HG02870 (cell line): ENCODE measurements at regions not wholly inside any gene's neighbourhood (a gene's known extent, or its start where the extent isn't known, plus 50 kb on each side); places are given as distances from the start of the nearest gene placed in this dataset.

Source experiments
- ATAC-seq: cut with Tn5 transposase; IDR thresholded peaks from one replicate; pipeline ENCODE4 v1.9.1; 2021; ENCODE audit warnings: mild to moderate bottlenecking, moderate library complexity; ENCODE audit not compliant: unreplicated experiment

DNA sequence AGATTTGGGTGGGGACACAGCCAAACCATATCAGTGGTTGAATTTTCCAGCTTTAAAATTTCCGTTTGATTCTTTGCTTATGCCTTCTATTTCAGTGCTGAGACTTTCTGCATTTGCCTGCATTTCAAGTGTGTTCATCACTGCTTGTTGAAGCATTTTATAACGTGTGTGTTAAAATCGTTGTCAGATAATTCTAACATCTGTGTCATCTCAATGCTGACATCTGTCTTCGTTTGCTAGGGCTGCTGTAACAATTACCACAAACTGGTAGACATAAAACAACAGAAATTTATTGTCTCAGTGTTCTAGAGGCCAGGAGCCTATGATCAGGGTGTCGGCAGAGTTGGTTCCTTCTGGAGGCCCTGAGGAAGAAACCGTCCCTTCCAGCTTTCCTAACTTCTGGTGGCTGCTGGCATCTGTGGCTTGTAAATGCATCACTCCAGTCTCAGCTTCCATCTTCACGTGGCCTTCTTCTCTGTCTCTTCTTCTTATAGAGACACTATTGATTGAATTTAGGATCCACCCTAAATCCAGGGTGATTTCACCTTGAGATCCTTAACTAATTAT is 71.1 kb upstream of the SDK1 start:
- ATAC-seq, result no peak

DNA sequence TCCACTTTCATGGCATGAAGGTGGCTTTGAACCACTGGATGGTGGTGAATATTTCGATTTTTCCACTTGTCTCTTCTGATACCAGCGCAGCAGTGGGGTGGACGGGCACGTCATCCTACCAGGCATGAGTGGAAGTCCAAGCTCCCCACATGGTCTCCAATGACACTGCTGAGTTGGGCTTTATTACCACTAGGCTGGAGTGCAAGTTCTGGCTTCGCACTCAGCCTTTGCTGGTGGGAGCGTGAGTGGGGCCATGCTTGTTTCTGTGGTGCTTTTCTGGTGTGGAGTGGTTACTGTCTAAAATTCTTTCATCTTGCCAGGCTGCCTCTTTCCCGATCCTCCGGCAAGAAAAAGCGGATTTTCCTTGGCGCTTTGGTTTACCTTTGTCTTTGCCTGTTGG is 70.1 kb upstream of the SDK1 start:
- no peak for ATAC-seq

DNA sequence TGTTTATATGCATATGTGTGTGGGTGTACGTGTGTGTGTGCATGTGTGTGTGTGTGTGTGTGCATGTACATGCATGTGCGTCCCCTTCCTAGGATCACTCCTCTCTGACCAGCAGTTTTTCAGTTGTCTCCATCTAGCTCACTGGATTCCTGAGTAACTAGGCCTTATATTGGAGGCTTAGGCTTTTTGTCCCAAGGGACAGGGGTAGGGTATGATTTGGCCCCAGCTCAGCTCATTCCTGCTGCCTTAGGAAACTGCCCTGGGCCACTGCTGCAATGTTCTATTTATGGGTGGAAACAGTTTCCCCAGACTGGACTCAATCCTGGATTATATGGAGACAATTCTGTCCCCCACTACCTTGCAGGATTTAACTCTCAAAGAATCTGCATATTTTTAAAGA is 68.8 kb upstream of the SDK1 start:
- ATAC-seq, result no peak

DNA sequence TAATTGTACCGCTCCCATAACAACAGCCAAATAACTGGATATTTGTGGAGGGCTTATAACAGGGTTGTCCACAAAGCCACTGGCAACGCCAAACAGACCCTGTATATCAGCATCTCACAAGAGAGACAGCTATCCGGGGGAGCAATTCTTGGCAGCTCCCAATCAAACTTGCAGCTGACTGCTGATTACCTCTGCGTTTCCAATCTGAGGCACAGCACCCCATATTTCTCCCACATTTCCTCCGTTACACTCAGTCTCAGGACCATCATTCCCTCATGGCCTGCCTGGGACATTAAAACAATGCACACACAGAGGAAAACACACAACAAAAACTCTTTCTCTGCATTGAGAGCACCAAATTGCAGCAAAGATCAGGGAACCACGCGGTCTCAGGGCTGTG is 67.8 kb upstream of the SDK1 start:
- ATAC-seq, result no peak

DNA sequence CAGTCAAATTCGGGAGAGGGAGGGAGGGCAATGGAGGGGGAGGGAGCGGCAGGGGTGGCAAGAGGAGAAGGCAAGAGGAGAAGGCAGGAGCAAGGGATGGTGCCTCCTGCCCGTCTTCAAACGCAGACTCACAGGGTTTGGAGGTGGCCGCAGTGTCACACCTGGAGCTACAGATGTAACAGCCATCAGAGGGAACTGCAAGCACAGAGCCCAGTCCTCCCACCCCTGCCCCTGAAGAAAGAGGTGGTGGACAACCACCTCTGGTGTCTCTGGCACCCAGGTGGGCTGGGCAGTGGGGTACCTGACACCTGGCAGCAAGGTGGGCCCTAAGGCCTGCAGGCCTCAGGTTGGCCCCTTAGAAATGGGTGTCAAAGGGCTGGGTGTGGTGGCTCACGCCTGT is 67.0 kb upstream of the SDK1 start:
- ATAC-seq, result no peak

DNA sequence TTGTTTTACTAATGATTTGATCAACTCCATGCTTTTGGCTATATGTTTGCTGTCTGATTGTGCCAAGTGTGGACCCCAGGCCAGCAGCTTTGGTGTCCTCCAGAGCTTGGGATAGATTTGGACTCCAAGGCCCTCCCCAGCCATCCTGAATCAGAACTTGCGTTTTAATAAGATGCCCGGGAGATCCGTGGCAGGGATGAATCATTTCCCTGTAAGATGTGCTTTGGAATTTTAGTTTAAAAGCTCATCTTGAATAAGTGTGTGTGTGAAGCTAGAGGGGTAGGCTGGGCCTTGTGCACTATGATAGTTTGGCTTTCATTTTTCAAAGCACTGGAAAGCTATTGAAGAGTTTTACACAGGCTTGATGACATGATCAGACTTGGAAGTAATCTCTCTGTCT is 66.2 kb upstream of the SDK1 start:
- ATAC-seq, result no peak

DNA sequence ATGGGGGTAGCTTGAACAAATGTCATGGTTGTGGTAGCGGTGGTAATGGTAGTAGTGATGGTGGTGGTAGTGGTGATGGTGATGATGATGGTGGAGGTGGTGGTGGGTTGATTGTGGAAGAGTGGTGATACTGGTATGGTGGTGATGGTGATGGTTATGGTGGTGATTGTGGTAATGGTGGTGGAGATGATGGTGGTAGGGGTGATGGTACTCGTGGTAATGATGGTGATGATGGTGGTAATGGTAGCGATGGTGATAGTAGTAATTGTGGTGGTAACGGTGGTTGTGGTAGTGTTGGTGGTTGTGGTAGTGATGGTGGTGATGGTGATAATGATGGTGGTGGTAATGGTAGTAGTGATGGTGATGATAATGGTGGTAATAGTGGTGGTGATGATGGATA is 65.7 kb upstream of the SDK1 start:
- no peak for ATAC-seq

DNA sequence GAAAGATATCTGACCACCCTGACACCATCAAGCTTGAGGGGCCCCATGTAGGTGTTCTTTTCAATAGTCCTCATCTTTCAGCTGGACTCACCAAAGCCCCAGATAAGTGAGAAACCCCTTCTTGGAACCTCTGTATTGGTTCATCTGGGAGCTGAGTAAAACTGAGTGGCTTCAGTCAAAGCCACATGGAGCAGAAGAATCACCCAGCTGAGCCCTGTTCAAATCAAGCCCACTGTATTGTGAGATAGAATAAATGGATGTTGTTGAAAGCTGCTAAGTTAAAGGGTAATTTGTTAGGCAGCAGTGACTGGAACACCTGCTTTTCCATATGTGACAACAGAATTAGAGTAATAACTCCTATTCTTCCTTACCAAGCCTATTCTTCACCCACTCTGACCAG is 64.8 kb upstream of the SDK1 start:
- no peak for ATAC-seq

DNA sequence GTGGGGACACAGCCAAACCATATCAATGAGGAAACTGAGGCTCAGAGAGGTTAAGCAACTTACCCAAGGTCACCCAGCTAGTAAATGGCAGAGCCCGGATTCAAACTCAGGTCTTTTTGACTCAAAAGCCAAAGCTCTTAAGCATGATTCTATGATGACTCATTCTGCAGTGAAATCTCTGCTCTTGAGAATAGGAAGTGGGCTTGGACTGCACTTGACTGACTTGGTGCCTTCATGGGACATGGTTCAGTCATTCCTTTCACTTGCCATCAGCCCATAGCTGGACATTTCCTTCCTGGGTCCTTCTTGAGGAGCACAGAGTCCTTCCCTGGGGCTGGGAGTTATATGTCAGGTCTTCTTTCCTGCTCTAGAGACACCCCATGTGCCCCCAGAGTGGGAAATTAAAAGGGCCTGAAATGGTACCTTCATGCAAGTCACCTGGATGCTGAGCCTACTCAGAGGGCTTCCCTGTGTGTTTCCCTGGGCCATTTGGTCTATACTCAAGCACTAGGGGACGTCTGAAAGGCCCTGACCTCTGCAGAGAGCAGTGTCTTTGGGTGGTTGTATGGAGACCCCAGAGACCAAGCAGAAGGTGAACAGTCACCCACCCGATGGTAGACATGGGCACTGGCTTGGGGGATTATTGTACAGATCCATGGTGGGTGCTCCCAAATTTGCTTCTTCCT is 62.4 kb upstream of the SDK1 start:
- ATAC-seq, result no peak

DNA sequence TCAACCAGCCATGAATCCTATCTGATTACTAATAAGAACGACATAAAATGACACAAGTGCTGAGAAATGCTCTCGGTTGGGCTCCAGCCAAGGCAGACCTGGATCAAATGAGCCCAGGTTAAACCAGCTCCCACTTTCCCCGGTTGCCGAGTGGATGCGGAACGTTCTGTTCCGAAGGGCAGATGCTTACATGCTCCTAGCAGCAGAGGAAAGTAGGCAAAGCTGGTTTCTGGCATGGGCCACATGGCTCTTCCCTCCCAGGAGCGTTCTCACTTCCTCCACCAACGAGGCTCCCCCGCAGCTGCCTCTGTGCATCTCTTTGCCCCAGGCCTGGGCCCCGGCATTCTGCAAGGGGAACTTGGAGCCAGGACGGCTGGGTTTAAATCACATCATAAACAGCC is 61.8 kb upstream of the SDK1 start:
- no peak for ATAC-seq

DNA sequence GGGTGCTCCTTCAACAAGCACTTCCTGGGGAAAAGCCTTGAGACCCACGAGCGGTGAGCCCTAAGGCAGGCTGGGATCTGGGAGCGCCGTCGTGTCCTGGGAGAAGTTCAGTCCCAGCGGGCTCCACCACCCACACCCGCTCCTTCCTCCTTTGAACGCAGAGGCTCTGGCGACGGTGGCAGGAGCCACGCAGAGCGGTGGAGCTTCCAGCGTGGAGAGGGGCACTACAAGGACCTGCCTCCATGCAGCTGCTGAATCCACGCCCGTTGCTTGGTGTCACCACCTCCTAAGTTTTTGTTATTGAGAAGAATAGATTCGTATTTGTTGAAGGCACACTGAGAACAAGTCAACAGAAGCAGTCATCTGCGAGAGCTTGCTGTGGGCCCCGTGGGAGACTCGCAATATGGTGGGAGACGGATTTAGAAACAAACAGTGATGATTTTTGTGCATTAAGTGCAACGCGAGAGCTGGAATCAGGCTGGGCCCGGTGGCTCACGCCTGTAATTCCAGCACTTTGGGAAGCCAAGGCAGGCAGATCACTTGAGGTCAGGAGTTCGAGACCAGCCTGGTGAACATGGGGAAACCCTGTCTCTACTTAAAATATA is 60.1 kb upstream of the SDK1 start:
- no peak for ATAC-seq

DNA sequence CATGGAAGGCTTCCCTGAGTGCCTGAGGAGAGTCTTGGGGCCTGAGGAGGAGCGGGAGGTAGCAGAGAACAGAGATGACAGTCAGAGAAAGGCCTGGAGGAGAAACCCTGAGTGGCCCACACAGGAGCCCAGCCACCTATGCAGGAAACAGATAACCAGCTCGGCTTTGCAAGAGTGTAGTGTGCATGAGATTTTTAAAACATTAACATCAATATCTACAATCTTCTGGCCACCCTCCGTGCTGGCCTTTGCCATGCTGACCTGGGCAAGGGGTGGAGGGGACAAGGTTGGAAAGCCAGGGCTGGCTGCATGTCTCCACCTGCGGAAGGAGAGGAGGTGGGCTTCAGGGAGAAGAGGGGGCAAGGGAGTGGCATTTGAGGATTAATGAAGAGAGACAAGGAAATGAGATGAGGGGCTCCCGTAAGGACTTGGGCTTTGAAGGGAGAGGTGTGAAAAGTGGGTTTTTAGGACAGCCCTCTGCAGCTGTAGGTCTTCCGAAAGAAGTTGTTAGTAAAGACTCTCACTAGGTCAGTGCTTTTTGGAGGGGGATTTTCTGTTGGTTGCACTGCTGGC is 59.3 kb upstream of the SDK1 start:
- no peak for ATAC-seq

DNA sequence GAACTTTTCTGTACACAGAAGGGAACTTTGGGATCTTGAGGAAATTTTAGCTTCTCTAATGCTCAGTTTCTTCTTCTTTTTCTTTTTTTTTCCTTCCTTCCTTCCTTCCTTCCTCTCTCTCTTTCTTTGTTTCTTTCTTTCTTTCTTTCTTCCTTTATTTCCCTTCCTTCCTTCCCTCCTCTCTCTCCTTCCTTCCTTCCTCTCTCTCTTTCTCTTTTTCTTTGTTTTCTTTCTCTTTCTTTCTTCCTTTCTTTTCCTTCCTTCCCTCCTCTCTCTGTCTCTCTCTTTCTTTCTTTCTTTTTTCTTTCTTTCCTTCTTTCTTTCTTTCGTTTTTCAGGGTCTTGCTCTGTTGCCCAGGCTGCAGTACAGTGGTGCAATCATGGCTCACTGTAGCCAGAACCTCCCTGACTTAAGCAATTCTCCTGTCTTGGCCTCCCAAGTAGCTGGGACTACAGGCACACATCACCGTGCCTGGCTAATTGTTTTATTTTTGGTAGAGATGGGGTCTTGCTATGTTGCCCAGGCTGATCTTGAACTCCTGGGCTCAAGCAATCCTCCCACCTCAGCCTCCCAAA is 58.6 kb upstream of the SDK1 start:
- ATAC-seq, result no peak

DNA sequence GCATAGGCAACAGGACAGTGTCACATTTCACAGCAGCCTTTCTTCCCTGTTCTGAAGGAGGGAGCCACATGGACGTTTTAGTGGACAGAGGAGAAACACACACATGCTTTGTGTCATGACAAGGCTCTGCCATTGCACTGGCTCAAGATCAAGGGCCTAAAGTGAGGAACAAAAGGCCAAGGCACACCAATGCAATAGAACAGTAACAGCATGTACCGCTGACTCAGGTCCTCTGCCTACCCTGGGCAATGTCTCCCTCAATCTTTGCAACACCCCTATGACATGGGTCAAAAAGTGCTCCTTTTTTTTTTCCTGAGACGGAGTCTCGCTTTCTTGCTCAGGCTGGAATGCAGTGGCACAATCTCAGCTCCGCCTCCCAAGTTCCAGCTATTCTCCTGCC is 57.8 kb upstream of the SDK1 start:
- no peak for ATAC-seq

DNA sequence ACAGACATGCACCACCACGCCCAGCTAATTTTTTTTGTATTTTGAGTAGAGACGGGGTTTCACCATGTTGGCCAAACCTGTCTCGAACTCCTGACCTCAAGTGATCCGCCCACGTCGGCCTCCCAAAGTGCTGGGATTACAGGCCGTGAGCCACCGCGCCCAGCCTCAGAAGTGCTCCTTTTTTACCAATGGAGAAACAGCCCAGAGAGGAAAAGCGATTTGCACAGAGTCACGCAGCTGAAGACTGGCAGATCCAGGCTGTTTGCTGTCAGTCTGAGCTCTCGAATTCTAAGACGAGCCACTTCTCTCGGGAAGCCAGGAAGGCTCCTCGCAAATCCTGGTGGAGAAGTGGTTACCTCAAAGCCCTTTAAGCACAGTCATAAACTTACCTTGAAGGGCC is 57.4 kb upstream of the SDK1 start:
- no peak for ATAC-seq

DNA sequence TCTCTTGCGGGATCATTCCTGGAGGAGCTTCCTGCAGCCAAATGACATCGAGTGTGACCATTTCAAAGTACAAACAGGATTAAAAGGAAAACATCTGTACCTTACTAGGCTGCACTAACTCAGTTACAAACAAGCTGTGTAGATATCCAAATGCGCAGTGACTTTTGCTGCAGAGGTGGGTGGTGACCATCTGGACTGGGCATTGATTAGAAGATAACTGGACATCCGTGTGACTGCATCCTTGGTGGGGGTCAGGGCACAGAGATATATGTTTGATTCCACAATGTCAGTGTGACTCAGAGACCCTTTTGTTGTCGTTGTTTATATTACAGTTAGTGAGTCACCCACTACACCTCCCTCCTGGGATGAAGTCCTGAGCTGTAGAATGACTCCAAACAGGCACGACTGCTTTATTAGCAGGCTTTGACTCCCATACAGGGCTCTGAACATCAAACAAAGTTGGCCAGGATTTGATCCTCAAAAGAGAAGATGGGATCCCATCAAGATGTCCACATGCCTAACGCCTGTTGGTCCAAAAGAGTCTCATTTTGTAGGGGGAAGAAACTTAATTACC is 56.7 kb upstream of the SDK1 start:
- no peak for ATAC-seq

DNA sequence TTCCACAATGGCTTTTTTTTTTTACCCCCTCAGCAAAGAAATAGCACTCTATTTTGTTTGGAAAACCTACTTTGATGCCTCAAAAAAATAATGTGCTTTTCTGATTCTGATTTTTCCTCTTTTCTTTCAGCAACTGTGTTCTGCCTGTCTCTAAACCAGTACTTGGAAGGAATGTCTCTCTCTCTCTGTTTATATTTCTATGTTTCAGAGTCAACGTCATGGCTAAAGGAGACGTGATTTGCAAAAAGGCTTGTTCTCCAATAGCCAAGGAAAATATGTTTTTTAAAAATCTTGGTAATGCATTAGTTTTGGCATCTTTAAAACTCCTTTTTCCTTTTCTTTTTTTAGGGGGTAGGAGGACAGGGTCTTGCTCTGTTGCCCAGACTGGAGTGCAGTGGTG is 56.0 kb upstream of the SDK1 start:
- ATAC-seq, result no peak

DNA sequence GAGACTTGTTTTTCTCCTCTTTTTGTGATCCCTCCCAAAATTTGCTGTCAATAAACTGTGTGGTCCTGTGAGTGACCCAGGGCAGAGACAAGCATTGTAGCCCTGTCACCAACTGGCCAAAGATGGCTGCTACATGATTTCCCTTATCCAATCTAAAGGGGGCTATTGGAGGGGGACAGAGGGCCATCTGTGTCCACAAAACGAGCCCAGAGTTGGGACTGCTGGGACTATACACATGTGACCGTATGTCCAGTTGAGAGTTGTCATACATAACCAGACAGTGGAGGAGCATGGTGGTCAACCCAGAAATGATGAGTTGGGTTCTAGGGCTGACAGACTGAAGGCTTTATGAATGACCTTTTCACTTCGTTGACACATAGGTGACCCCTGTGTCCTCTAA is 55.3 kb upstream of the SDK1 start:
- ATAC-seq, result no peak

DNA sequence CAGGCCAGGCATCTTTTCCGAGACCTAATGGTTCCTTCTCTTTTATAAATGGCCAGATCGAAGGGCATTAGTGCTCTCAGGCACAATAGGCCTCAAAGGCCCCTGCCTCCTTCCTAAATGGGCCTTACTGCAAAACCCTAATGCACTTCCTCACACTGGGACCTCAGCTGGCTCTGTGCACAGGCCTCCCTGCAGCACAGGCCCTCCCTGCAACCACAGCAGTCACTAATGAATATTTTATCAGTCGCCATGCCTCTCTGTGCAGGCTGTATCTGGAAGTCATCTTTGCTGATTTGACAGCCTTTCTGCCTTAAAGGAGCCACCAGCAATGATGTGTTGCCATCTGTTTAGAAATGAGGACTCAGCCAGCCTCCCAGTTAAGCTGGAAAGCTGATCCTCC is 54.9 kb upstream of the SDK1 start:
- no peak for ATAC-seq

DNA sequence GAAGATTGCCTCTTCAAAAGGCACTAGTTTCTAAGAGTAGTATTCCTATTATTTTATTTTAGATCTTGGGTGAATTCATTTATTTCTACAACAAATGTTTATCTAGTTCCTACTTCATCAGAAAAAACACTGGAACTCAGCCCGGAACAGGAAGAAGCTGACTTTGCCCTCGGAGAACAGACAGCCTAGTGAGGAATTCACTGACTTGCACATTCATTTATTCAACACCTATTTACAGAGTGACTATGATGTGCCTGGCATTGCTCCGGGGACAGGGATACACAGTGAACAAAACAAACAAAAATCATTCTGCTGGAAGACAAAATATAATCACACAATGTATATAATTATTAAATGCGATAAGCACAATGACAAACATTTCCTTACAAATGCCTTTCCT is 54.4 kb upstream of the SDK1 start:
- ATAC-seq, result no peak

DNA sequence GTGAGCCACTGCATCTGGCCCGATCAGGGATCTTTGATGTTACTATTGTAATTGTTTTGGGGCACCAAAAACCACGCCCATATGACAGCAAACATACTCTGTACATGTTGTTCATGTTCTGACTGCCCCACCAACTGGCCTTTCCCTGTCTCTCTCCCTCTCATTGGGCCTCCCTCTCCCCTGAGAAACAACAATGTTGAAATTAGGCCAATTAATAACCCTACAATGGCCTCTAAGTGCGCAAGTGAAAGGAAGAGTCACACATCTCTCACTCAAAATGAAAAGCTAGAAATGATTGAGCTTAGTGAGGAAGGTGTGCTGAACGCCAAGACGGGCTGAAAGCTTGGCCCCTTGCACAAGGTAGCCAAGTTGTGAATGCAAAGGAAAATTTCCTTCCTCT is 50.3 kb upstream of the SDK1 start:
- ATAC-seq, result no peak
